ENCODE measurements at regions not wholly inside any gene's neighbourhood (a gene's known extent, or its start where the extent isn't known, plus 50 kb on each side); places are given as distances from the start of the nearest gene placed in this dataset.

DNA sequence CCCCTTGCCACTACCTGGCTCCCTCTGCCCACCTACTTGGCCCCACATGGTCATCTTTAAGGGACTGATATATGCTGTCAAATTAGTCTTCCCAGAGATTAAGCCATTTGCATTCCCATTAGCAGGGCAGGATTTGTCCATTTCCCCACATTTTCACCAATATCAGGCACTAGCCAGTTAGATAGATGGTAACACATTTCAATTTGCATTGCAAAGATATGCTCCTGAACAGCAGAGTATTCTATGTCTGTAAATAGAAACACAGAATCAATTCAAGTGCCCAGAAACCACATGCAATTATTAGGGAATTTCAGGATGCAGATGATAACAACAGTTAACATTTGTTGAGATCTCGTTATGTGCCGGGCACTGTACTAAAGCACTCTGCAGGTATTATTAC, 92.6 kb upstream of the IL12B start:
- no peak for DNase-seq

DNA sequence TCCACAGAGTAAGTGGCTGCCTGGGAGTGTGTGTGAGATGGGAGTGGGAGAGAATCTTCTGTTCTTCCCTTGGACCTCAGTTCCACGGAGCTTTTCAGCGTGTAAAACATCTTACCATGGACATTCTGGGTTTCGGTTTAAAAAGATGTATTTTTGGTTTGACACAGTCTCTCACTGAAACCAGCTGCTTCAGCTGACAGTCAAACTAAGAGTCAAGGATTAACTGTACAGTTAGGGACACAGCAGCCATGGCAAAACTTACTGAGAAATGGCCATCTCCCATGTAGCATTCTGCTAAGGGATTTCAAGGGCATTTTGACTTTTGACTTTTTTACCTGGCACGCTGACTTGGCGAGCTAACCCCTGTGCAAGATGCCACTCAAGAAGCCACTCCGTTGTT, 93.8 kb upstream of the IL12B start:
- DNase-seq, result no peak

DNA sequence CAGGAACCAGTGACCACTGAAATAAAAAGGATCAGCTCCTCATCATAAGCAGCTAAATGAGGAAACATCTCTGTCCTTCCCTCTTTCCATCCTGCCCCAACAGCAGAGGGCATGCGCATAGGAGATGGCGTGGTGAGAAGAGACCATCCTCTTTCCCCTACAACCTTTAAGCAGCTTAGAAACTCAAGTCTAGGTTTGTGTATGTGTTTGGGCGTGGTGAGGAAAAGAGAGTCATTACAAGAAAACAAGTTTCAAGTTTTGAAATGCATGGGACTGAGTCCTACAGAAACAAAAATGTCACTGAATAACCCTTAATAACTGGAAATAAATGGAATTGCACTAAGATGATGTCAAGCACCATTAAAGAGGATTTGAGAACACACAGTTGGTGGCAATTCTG, 96.4 kb upstream of the IL12B start:
- DNase-seq, result no peak

DNA sequence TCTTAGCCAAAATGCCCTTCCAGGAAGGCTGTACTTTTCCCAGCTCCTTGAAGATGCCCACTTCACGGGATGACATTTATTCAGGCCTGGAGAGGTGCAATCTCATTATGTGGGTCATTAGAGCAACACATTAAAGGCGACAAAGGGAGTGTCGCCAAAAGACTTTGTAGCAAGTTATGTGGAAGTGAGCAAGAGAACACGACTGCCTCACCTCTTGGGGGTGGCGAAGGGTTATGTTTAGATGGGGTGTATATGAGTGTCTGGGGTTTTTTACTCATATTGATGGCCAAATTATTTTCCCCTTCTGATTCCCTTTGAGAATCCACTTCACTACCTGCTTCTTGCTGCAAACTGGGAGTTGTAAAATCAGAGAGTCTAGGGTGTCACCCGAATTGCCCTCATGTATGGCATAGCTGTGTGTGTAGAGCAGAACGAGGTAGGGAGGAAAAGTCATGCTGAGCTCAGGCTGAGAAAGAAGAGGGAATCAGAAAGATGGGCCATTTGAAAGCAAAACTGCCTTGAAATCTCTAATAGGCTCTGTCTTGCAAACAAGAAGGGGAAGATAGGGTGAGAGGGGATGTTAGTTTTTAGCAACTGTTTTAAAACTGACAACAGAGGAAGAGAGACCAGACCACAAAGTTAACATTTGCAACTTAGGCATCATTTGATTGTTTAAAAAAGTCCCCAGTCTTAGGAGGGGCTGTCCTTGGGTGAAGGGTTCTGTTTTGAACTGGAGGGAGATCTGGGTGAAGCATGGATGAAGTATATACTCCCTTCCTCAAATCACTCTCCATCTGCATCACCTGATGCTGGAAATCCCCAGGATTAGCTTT, 97.1 kb upstream of the IL12B start:
- DNase-seq, result no peak

DNA sequence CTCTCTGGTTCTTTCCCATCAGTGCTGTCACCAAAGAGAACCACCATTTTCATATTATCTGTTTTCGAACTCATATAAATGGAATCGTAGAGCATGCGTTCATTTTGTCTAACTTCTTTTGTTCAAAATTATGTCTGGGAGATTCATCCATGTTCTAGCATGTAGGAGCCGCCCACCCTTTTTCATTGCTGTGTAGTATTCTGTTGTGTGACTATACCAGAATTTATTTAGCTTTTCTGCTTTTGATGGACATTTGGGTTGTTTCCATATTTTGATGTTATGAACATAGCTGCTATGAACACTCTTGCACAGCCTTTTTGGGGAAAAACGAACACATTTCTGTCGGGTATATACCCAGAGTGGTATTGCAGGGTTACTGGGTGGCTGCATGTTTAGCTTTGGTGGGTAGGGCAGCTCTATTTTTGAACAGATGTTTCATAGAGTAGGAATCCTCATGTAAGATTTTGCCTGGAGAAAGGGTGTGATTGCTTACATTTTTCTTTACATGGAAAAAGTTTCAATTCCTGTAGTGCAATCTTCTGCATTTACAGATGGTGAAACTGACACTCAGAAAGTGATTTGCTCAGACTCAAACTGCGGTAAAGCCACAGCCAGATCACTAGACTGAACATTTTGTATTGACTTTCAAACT, 100.2 kb upstream of the IL12B start:
- no peak for DNase-seq

DNA sequence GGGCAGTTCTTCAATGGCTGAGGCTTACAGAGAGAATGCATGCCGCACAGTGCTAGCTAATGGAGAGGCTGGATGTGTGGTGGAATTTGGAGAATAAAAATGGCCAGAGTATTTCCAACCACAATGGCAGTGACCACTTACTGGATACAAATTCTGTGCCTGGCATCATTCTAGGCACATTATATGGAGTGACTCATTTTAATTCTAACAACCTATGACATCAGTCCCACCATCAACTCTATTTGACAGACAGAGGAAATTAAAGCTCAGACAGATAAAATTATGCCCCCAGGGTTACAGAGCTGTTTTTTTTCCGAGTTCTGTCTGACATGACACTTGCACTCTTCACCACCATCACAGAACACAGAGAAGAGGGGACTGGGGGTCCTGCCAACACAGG, 105.6 kb upstream of the IL12B start:
- no peak for DNase-seq

DNA sequence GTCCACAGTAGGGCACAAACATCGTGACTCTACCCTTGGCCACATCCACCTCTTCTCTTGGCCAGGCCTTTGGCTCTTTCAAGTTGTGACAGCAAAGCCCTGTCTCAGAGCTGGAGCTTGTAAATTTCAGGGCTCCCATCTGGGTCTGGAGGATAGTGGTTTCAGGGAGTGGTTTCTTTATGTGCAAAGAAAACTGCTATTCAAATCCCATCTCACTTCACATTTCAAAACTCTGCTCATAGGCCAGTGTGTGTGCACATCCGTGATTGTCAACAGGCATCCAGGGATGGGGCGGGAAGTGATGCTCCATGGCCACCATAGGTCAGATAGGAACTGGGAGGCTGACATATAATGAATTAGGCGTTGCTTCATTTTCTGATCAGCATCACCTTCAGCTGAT, 107.8 kb upstream of the IL12B start:
- no peak for DNase-seq

DNA sequence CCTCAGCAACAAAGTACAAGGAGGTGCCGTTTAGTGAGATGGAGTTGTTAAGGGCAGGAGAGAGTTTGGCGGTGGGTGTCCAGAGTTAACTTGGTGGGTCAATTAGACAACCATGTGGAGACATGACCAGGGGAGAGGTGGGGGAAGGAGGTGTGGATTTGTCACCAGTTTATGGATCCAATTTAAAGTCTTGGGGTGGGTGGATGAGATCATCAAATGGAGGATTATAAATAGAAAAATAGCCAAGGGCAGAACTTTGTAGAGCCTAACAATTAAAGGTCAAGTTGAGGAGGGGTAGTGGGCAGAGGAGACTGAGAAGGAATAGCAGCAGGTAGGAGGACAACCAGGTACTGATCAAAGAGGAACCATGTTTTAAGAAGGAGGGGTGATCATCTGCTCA, 108.7 kb upstream of the IL12B start:
- no peak for DNase-seq

DNA sequence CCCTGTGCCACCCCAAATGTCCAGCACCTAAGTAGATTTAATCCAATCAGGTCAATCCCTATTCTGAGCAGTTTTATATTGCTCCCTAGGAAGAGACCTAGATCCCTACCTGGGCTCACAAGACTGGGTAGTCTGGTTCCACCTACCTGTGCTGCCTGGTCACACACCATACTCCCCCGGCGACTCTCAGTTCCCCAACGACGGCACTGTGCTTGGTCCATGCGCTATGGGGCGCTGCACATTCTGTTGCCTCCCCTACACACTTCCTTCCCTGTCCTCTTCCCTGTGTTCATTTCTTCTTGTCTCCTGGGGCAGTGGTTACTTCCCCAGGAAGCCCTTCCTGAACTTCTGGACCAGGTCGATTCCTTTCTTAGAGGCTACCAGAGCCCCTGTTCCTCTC, 109.9 kb upstream of the IL12B start:
- no peak for DNase-seq

DNA sequence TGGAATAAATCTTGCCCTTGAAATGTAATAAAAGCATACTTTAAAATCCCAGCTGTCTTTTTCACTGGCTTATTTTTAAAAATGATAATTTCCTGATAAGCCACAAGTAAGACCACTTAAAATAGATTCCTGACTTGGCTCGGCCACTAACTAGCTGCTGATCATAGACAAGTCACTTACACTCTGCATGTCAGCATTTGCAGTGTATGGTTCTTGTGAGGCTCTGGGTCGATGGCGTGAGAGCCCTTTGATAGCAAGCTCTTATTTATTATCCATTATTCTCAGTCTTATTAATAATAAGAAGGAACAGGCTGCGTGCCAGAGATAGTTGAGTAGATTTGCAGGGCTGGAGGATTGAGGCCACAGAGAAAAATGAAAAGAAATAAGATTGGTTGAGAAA, 110.7 kb upstream of the IL12B start:
- peak in 1 of 3 experiments; percentile 40 for DNase-seq

DNA sequence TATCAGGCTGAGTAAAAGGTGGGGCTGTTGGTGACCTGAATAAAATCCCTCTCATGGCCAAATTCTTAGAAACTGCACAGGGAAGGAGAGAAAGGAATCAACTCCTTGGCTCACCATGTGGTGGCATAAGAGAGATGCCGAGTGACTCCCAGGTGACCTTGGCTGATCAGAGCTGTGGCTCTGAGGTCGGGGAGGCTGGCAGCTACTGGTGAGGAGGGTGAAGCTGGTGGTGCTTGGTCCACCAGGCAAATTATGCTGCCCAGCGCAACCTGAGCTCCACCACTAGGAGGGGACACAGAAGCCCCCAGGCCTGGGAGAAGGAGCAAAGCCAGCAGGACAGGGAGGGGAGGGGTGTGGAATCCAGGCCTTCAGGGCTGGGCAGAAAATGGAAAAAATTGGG, 111.2 kb upstream of the IL12B start:
- DNase-seq, result peak in 2 of 3 experiments; percentile 14 to 16

DNA sequence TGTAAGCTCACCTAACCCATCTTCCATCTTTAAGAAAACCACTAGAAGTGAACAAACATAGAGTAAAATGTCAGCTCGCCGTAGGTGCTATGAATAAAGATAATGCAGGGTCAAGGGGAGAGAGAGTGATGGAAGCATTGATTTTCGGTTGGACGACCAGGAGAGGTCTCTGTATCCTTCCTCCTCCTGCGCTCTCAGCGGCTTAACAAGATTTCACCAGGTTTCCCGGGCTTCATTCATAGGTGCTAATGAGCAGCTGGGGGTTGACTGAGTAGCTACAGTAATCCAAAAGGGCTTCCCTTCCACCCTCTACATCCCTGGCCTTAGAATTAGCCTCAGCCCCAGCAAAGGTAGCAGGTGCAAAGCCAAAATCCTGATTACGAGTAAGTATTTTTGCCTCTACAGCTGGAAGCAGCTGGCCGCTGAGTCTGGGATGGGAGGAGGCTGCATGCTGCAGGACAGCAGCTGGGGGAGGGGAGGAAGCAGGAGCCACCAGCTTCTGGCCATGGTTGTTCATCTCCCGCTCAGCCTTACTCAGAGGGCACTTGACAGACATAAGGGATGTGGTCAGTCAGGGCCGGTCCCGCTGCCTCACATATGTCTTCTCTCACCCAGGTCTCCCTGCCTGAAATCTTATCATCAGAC, 112.0 kb upstream of the IL12B start:
- DNase-seq, result no peak

DNA sequence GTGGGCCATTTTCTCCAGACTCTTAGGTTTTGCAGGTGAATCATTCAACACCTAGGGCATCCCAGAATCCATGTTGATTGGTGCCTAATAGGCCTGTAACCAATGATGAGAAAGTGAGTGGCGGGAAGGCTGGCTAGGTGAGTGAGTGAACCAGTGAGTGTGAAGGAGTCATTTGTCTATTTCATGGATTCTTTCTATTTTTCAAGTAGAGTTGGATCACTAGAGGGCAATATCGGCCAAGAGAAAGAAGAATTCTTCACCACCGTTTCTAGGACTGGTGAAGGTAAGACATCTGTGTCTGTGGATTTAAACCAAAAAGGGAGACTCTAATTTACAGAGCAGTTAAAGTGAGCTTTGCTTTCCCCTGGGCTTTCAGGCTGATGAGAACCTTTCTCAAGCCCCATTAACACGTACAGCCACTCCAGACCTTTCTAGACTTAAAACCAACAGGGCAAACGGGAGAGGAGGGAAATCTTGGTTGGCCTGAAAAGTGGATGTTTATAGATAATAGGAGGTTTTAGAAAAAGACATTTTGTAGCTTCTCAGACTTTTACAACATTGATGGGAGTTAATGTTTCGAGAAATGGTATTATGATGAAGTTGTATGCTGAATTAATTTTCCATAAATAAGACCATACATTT, 114.3 kb upstream of the IL12B start:
- peak; percentile 19 to 79 (median 26) for DNase-seq

DNA sequence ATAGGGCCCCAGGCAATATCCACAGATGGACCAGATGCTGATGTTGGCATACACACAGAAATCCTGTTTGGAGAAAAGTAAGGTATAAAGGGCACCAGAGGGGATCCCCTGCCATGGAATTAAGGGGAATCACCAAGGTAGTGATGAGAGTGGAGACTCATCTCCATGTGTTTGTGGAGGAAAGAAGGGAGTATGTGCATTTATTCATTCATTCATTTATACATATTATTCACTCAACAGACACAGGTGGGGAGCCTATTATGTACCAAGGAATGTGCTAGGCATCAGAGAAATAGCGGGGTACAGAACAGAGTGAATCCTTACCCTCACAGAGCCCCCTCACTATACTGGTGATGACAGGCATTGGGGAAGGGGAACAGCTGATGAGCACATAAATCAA, 116.8 kb upstream of the IL12B start:
- DNase-seq, result no peak

DNA sequence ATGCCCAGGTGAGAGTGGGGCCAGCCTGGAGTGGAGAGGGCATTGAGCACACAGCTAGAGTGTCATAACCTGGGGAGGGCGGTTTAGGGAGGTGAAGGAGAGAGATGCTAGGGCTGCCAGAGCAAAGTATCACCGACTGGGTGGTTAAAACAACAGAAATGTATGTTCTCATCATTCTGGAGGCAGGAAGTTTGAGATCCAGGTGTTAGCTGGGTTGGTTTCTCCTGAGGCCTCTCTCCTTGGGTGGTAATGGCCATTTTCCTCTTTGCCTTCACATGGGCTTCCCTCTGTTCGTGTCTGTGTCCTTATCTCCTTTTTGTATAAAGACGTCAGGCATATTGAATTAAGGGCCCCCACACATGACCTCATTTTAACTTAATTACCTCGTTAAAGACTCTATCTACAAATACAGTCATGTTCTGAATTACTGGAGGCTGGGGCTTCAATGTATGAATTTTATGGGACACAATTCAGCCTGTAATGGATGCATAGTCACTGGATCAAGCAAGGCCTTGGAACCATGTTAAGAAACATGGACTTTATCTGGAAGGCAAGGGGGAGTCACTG, 118.6 kb upstream of the IL12B start:
- no peak for DNase-seq

DNA sequence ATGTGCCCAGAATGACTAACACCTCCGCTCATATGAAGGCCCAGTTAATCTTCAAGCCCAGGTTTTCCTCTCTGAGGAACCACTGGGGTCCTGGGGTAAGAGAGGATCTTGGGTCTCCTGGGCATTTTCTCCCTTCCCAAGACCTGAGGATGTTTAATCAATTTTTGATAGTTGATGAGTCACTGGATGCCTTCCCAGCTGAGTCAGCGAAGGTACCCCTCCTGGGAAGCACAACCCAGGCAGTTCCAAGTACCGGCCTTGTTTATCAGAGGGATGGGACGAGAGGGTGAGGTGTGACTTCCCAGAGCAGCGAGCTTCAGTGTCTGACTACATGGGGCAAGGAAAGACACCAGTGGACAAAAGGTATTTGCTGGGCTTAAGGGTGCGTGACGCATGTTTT, 119.6 kb upstream of the IL12B start:
- no peak for DNase-seq

DNA sequence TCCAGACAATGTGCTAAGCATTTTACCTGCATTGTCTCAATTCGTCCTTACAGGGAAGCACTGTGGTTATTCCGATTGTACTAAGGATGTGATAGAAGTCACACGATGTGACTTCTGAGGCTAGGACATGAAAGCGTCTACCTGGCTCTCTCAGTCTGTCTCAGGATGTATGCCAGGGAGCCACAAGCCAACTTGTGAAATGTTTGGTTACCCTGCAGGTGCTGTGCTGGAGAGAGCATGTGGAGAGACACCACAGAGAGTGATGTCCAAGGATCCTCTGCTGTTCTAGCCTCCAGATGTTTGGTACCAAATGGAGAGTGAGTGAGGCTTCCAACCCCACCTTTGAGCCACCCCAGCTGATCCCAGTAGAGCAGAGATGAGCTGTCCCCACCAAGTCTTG, 120.1 kb upstream of the IL12B start:
- no peak for DNase-seq

DNA sequence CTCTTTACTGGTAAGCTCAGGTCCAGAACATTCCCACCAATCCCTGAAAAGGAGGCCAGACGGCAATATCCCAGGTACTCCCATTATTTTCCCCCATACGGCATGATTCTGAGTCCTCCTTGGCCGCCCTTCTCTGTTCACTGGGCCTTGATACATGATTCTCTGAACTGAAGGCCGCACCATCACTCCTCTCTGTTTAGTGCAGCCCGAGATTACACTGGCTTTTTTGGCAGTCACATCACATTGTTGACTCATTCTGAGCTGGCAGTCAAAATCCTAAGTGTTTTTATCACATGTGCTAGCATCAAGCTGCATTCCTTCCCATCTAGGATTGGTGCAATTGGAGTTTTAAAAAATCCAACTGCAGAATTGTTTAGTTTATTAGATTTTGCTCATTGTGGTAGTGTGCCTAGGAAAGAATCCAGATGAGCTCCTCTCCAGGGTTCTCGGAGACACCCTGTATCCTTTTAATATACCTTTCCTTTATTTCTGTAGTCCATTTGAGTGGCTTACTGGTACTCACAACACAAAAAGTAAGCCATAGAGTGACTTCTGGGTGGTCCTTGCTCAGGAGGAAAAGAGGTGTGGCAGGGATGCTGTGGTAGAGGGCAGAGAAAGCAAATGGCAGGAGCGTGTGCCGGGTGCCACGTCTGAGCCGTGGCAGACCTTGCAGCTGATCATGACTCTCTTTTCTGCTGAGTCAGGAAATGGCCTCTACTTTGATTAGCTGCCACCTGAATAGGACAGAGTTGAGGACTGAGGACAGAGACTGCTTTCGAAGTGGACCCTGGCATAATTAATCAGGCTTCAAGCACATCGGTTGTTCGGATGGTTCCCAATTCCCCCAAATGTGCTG, 121.1 kb upstream of the IL12B start:
- no peak for DNase-seq

DNA sequence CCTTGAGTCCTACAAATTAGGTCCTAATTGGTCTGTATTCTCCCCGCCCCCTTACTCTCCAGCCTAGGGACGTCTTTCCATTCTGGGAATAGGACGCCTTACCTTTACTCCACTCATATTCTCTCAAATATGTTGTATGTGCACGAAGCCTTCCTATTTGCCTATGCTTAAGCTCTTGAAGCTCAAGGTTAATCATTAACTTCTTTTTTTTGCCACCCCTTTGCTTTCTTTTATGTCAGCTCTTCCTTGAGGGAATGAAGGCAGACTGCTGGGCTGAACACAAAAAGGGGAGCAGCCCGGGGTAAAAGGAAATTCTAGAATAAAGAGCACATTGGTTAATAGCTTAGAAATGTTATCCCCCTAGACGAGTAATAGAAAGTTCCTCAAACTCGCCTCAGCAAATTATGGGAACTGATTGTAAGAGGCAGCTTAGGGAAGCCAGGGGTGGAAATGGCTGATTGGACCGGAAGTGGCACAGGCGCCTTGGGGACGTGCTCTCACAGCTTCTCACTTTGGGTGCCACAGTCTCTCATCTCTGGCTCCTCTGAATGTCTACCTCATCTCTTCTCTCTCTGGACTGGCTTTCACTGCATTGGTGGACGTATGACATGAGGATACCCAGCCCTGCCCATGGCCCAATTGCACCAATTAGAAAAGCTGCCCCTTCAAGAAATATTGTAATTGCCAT, 122.3 kb upstream of the IL12B start:
- no peak for DNase-seq

DNA sequence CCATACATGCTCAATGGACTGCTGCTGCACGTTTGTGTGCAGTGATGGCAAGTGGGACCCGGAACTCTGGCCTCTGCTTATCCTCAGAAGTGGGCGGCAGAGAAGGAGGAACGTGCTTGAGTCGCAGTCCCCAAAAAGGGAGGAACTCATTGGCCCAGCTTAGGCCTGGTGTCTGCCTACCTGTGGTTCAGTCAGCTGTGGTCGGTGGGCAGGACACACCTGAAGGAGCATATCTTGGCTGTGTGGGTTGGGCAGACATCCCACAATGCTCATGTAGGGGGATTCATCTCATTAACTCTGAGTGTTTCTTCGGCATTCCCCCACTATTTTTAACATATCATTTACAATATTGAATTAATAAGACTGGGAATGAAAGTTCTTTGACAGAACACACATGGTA, 122.9 kb upstream of the IL12B start:
- DNase-seq, result no peak

DNA sequence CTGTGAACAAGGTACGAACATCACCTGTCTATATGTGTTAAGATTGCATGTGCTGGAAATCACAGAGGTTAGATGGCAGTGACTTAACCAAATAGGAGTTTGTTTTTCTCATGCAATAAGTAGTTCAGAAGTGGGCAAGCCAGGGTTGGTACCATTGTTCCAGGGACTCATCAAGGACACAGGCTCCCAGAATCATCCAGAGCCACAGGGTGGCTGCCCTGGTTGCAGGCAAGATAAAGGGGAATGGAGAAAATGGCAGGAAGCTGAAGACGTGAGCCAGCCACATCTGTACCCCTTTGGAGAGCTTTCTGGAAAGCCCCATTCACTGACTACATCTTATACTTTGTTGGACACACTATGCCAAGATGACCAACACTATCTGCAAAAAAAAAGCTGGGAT, 126.0 kb upstream of the IL12B start:
- DNase-seq, result no peak
